DMS79 treated with DMSO at 0.1 percent for 48 hours (cell line): ENCODE measurements at regions not wholly inside any gene's neighbourhood (a gene's known extent, or its start where the extent isn't known, plus 50 kb on each side); places are given as distances from the start of the nearest gene placed in this dataset.

ENCODE experiments used
- DNase-seq: peaks from one replicate; lab custom pipeline; 2025; lab: John Stamatoyannopoulos, UW

DNA sequence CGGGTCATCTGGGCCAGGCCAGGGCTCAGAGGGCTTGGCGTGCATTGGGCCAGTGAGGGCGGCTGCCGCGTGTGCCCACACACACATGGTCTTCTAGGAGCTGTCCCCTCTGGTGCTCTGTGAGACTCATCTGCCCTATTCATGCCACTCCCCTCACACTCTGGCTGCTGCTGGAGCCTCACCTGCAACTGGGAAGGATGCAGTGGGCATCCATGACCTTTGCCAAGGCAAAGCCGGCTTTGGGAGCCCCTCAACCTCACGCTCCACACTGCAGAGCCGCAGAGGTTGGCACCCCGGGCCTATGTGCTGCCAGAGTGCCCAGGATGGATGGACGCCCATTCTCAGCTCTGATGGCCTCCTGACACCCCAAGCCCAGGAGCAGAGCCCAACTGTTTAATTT, 330.2 kb upstream of the SALL3 start:
- no peak for DNase-seq

DNA sequence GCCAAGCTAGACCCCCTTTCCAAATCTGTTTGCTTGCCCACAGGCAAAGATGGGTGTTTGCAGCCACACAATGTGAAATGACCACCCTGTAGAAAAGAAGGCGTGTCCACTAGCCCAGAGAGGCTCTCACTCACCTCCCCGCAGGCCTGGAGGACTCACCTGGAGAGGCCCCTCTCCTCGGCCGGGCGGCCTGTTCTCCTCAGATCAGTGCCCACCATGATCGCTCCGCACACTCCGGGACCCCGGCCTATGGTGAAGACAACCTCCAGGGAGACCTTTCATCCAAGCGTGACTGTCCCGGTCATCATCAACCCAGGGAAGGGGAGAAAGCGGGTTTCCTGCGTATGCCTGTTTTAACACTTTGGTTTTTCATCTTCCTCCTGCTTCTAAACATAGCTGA, 328.7 kb upstream of the SALL3 start:
- DNase-seq = no peak

DNA sequence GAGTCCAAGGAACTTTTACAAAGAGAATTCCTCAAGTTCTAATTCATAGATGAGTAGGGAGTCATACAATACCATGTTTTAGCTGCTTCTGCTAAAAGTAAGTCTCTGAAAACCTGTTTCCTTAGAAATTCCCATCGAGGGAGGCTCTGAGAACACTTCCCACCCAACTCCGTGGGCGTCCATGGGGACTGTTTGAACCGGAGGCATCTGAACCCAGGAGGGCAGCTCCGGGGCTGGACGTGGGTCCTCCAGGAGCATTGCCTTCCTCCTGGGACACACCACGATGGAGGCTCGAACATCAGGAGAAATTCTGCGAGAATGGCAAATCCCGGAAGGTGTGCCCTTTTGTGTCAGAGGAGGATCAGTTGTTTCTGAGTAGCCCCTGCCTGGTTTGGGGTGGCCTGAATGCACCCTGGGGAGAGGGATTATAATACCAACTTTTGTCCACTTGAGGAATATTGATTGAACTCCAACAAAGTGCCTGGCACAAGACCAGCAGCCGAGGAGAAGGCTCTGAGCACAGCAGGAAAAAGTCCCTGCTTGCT, 327.5 kb upstream of the SALL3 start:
- DNase-seq = no peak

DNA sequence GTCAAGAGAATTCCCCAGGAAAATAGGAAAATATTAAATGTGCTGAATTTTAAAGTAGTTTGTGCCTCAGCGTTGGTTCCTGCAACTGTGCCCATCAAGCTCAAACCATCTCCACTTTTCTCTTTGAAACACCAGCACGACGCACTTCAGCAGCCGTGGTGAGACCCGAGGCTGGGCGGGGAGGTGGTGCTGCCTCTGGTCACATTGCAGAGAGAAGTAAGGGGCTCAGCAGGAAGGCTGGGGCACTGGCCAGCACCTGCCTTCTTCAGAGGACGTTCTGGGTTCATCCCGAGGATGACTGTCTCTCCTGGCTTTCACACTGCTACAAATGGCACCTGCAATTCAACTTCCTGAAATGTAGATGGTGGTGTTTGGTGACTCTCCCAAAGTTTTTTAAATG, 323.7 kb upstream of the SALL3 start:
- DNase-seq = no peak

DNA sequence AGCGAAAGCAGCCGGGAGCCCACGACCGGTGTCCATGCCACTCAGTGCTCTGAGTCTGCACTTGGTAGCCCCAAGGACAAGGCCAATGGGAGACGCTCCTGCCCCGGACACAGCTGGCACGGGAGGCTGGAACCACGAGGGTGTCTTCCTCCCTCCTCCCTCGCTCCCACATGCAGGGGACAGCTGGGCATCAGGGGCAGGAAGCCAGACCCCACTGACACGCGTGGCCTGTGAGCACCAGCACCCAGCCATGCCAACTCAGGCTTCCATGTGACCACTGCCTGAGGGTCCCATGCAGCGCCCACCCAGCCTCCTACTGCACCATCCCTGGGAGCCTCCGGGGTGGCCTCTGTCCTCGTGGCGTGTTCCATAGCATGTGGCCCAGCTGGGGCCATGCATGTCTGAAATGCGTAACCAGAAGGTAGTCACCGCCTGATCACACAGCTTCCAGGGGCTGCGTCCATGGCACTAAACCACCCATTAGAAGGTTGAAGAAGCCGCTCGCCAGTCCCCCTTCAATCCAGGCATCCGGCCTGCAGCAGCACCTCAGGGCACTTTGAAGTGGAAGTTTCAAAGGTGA, 323.2 kb upstream of the SALL3 start:
- no peak for DNase-seq

DNA sequence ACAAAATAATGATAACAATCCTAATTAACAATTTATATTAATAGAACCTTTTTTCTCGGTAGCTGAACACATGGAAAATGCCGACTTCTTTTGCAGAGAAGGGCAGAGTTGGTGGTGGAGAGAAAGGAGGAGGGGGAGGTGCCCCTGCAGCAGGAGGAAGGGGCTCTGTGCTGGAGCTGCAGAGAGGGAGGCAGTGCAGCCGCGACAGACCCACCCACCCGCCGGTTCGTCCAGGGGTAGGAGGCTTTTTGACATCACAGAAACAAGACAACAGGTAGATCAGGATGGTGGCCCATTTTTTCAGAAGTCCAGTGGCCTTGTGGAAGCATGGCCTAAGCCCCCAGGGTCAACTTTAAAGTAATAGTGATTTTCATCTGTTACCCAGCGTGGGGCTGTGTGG, 321.1 kb upstream of the SALL3 start:
- no peak for DNase-seq

DNA sequence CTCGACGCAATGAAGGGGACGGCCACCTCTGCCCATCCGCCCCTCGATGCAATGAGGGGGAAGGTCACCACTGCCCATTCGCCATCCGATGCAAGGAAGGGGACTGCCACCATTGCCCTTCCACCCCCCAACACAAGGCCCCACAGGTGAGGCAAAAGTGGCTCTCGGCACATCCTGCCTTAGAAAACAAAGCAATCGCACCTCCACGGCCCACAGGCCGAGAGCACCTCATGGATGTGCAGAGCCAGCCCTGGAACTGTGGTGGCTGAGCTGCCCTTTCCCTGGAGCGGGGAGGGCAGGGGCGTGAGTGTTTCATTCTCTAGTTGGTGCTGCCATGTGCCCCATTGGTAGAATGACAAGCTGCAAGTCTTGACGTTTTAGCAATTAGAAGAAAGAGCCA, 320.6 kb upstream of the SALL3 start:
- no peak for DNase-seq

DNA sequence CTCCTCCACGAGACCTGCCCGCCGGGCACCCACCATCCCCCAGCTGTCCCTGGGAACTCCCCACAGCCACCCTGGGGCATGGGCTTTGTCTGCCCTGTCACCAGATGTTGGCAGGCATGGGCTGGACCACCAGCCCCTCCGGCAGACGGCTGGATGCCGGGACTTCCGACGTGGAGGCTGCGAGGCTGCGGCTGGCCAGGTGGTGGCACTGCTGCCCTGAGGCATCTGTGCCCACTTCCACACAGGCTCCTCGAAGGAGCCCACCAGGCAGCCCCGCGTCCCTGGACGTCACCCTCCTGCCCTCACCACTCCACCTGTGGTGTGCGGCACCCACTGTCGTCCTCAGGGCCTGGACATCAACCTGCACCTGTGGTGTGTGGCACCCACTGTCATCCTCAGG, 319.9 kb upstream of the SALL3 start:
- no peak for DNase-seq

DNA sequence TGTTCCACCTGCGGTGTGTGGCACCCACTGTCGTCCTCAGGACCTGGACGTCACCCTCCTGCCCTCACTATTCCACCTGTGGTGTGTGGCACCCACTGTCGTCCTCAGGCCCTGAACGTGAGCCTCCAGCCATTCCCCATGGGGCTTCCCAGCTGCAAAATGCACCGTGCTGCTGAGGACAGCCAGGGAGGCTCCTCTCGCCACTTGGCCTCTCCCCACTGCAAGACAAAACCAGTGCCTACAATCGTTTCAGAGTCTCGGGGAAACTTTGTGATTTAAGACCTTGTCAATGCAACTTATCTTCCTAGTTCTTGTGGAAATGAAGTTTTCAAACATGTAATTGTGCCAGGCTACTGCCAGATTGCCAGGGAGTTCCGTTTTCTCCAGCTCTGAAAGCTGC, 319.3 kb upstream of the SALL3 start:
- no peak for DNase-seq

DNA sequence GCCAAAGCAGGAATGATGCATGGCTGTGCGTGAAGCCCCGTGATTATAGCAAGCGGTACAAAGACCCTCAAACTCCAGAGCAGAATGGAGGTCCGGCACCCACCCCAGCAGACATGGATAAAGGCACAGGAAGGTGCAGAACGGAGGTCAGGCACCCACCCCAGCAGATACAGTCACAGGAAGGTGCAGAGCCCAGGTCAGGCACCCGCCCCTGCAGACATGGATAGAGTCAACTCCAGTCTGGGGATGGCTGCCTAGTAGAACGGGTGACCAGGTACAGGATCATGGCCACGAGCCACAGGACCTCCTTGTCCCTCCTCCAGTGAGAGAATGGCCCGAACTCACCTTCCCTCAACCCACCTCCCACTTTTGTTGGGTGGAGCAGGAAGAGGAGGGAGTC, 318.3 kb upstream of the SALL3 start:
- DNase-seq = no peak

DNA sequence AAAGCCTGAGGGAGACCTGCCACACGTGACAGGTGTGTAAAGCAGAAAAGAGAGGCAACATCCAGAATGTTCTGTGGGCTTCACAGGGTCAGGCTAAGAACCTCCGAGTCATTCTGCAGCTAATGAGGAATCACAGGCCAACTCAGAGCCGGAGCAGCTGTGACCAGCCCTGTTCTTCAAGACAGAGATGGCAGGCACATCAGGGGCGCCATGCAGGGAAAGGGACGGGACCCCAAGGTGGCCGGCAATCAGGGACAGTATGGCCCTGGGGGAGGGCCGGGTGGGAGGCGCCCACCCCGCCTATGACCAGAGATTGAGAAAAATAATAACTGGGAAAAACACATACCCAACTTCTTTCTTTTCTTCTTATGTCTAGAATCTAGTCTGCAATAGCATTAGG, 316.7 kb upstream of the SALL3 start:
- no peak for DNase-seq

DNA sequence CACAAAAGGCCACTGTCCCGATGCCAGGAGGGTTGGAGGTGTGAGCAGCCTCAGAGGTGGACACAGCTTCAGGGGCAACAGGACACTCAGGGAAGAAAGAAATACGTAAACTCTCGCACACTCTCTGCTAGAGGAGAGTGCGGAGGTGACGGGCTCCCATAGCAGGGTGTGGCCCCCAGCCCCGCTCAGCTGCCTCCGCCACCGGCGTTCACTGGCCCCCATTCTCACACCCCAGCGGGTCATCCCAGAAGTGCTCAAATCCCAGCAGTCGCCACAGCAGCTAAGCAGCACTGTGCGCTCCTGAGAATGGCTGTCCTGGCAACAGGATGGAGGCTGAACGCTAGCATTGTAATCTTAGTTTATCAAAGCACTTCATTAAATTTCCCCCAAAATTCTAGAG, 315.6 kb upstream of the SALL3 start:
- no peak for DNase-seq

DNA sequence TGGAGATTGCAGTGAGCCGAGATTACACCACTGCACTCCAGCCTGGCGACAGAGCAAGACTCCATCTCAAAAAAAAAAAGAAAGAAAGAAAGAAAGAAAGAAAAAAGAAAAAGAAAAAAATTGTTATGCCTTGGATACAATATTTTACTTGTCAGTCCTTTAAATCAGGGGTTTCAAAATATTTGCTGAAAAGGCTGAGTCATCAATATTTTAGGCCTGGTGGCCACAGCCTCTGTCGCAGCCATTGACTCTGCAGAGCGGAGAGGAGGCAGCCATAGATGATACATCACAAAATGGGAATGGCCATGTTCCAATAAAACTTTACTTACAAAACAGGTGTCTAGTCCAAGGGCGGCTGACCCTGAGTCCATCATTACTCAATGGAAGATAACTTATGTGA, 314.8 kb upstream of the SALL3 start:
- no peak for DNase-seq

DNA sequence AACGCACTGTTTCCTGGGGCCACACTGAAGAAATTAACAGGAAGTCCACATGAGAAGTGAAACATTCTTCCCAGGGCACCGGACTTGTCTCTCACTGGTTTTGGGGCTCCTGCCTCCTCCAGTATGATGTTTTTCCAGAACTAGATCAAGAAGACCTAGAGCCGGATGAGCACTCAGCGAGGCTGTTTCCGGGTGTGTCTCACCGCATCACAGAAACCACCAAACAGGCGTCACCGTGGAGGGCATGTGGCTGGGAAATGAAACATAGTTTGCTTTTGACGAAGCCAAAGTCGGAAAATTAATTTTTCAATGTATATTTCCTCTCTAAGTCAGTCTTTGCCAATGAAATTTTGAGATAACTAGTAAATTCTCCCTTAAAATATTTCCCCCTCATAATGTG, 314.0 kb upstream of the SALL3 start:
- DNase-seq = no peak

DNA sequence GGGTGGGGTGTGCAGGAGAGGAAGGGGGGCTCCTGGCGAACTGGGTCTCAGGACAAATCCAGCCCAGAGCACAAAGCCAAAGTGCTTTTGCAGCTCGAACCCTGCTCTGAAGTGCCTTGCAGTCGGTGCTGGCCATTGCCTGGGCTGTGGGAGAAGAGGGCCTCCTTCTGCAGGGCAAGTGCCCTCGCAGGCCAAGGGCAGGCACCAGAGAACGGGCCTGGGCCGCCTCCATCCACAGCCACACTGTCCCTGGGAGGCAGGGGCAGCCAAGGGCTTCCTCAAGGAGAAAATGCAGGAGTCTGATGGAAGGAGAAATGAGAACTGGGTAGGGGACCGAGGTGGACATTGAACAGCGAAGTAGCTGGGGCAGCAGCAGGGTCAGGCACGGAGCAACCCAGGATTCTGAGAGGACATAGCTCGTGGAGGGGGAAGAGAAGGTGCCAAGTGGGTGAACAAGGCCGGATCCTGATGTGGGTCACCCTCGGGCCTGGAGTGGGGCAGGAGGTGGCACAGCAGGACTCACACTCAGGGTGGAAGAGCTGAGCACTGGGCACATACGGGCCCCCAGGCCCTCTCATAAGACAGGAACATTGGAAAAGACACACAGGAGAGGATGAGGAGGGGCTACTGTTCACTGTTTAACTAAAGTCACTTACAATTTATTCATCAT, 312.8 kb upstream of the SALL3 start:
- no peak for DNase-seq

DNA sequence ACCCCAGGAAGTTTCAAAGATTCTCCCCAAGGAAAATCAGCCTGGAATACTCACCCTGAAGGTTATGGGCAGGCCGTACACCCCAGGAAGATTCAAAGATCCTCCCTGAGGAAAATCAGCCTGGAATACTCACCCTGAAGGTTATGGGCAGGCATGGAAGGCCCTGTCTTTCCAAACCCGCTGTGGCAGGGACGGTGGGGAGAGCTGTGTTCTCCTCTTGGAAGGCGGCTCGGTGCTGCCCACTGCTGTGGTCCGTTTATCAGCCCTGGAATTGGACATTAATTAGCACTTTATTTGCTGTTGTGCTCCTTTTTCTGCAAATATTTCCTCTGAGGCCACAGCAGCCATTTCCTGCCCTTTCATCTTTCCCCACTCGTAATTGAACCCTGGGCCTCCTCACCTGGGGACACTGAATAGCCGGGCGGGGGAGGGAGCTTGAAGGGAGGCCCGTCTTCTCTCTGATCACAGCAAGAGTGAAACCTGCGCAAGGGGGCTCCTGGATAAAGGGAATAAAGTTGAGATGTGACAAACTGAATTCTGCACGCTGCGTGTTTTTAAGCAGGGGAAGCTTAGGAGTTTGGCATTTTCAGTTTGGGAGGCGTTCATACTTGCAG, 308.7 kb upstream of the SALL3 start:
- no peak for DNase-seq

DNA sequence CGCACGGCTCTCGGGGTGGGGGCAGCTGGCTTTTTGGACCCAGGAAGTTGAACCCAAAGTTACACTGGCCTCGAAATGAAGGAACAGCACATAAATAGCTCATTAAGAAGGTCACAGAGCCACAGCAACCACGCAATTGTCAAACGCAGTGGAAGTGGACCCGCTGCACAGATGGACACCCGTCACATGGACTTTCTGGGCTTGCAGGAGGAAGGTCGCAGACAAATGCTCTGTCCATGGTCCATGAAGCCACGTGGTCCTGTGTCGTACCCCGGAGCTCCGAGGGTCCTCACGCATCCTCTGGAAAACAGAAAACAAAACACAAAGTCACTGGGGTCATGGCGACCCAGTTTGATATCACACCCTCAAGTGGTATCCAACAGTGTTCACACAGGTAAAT, 308.1 kb upstream of the SALL3 start:
- DNase-seq = no peak

DNA sequence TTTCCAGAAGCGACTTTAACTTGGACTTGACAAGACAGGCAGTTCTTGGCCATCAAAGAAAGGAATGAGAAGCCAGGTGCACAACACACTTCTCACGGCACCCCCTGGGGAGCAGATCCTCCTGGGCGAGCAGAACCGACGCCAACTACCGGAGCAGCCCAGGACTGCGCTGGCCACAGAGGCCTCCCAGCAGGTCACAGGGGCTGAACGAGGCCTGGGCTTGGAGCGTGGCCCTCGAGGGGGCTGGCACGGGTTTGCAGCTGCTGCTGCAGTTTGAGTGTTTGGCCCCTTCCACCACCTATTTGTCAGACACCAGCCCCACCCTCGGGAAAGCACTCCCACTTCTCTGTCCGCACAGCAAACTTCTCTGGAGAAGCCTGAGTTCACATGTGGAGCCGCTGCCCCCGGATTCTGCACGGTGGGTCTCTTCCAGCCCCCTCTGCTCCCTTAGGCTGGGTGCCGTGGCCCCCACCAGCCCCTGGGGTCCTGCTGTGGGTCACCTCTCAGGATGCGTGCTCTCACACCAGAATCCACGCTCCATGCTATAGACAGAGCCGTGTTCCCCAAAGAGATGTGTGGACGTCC, 306.7 kb upstream of the SALL3 start:
- DNase-seq = no peak

DNA sequence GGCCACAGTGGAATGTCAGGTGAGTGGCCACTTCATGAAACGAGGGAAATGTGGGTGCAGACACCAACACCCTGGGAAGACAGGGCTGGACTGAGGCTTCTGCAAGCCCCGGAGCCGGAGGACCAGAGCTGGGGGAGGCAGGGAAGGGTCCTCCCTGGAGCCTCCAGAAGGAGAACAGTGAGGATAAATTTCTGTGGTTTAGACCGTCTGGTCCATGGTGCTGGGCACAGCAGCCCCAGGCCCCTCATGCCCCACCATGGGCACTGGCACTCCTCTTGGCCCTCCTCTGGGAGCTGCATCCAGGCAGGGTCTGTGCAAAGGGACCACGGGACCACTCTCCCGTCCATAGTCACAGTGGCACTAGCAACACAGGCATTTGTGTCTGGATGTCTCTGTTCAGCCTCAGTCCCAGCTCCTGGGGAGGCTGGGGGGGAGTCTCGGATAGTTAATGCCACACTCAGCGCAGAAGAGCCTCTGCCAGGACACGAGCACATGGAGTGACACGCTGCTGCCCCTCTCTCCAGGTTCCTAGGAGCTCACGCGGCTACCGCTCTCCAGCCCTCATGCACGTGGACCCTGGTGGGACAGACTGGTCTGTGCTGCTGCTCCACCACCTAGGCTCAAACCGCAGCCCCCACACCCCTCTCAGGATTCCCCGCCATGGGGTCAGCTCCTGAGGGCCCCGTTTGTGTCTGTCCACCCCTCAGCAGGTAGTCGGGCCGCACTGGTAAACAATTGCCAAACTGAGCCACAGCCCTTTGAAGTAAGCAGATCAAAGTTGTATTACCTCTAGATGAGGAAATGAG, 305.9 kb upstream of the SALL3 start:
- no peak for DNase-seq

DNA sequence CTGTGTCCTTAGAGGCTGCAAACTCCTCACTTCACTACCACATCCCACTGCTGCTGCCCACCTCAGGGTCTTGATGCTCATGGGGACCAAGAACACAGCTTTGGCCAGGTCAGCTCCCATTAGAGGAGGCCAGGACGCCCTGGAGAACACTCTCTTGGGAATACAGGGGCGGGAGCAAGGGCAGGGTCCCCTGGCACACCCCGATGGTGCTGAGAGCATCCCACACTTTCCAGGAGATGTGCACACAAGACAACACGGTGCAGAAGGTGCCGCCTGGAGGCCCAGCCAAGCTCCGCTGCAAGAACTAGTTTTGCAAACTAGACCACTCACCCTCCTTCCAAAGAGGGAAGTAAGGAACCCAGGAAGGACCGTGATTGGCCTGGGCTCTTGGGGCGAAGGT, 304.4 kb upstream of the SALL3 start:
- DNase-seq = no peak

DNA sequence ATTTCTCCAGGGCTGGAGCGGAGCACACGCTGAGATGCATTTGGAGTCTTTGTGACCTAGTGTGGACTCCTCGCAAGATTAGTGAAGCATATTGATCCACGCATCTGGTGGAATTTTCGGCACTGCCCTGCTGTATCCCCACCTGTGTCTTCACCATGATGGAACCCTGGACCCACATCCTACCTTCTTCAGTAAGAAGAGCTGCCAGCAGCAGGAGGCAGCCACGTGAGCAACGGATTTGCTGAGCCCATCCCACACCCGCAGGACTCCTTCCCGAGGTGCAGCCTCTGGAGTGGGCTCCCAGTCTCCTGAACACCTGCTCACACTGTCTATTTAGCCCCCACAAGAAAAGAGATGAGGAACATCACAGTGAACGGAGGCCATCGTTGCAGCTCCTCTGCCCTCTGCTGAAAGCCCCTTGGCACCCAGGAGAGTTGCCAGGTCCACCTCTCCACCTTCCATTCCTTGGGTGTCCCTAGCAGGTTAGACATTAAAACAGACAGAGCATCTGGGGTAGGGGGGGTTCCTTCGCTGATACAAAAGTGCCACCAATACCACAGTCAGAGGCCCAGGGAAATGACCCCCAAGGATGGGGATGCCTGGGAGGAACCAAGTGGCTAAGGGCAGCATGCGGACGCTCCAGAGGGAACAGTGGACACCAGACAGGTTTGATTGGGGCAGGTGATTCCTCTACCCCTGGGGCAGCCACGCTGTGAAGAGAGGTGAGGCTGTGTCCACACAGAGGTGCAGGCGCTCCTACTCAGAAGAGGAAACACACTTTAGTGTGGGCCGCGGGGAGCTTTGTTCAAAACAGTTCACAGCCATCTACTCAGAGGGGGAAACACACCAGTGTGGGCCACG, 302.8 kb upstream of the SALL3 start:
- no peak for DNase-seq
